Dedifferentiated amniotic fluid mesenchymal stem cell (primary cell): ENCODE measurements at regions not wholly inside any gene's neighbourhood (a gene's known extent, or its start where the extent isn't known, plus 50 kb on each side); places are given as distances from the start of the nearest gene placed in this dataset.

Experiments used
- DNase-seq: peaks from one replicate; pipeline ENCODE4 v3.0.0-alpha.2; 2016; ENCODE audit errors: extremely low spot score

DNA sequence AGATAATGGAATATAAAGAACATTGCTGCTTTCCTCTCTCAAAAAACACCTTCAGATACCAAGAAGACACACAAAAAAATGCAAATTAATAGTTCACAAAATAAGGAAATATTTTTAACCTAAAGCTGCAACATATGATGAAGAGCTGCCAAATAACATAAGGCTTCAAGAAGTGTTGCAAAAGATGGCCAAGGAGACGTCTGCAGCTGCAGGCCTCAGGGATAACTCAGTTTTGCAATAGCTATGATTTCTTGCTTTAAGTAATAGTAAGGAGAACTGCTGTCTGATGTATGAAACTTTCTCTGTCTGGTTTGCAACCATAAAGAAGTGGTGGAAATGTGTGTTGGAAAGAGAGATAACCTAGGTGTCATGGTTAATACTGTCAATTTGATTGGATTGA, 1237.5 kb downstream of the MRPL39 start:
- no peak for DNase-seq

DNA sequence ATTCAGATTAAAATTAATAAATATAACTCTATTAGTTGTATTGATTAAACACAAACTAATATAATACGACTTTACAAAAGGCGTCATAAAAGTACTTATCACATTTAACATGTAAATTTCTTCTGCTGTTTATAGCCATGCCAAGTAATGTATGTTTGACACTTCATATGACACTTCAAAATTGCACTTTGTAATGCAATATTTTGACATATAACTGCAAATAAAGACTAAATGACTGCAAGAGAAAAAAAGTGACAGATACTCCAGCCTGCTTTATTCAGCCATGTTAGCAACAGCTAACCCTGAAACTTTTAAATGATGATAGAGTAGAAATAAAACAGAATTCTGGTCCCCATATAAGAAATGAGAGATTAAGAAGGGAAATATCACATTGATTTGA, 1238.0 kb downstream of the MRPL39 start:
- DNase-seq = no peak

DNA sequence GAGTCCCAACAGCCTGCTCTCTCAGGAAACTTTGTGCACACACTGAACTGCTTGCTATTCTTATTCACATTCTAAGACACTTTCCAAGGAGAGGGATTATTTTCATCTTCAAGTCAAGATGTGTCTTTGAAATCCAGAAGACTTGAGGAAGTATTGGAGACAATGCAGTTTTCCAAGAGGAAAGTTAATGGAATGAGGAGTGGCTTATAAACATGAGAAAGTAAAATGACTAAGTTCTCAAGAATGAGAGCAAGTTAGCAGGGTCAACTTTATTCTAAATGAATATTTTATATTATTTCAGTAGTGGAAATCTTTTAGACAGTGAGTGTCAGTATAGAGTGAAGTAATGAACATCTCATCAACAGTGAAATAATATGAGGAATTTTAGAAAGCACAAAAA, 1239.3 kb downstream of the MRPL39 start:
- no peak for DNase-seq

DNA sequence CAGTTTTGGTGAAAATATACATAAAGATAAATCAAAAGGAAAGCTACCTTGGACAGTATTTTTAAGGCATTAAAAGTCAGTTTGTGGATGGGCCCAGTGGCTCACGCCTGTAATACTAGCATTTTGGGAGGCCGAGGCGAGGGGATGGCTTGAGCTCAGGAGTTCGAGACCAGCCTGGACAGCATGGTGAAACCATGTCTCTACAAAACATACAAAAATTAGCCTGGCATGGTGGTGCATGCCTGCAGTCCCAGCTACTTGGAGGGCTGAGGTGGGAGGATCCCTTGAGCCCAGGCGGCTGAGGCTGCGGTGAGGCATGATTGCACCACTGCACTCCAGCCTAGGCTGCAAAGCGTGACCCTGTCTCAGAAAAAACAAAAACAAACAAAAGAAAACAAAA, 1253.8 kb downstream of the MRPL39 start:
- DNase-seq = no peak

DNA sequence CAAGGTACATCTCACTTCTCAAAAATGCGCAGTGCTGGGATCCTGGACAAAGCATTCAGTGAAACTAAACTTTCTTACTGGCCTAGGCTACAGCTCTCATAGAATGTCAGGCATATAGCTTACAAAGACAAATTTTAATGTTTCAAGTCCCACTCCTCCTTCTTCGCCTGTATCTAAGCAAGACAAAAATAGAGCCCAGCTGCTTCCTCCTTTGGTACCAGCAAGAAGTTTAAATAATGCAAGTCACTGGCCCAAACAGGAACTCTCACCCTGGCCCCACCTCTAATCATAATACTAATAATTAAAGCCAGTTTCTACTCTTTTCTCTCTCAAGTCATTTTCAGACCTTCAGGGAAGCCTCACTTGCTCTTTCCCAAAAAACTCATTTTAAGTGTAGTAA, 1267.9 kb downstream of the MRPL39 start:
- DNase-seq = no peak

DNA sequence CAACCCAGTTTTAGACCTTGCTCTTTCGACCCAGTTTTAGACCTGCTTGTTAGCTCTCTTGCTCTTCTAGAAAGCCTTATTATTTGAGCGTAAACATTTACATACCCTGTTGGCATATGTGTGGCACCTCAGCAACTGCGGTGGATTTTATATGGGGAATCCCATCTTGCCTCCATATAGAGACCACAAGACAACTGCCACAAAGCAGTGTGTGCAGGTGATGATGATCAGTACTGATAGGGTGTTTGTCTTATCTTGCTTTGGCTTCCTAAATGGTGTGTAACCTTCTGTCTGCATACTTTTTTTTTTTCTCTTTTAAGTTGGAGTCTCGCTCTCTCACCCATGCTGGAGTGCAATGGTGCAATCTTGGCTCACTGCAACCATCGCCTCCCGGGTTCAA, 1270.8 kb downstream of the MRPL39 start:
- DNase-seq = no peak

DNA sequence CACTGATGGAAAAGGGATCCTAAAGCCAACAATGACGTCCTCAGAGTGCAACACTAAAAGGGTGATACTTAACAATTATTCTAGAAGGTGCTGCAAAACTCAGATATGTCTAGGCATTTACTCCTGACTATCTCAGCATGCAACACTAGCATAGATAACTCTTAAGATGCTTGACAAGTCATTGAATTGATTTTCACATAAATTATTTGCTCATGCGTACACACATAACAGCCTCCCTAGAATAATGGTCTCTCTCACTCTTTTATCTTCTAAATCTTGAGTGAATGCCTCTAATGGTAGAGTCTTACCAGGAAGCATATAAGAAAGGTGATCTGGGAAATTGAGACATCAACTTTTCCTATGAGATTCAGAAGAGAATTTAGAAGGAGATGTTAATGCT, 1283.7 kb downstream of the MRPL39 start:
- no peak for DNase-seq

DNA sequence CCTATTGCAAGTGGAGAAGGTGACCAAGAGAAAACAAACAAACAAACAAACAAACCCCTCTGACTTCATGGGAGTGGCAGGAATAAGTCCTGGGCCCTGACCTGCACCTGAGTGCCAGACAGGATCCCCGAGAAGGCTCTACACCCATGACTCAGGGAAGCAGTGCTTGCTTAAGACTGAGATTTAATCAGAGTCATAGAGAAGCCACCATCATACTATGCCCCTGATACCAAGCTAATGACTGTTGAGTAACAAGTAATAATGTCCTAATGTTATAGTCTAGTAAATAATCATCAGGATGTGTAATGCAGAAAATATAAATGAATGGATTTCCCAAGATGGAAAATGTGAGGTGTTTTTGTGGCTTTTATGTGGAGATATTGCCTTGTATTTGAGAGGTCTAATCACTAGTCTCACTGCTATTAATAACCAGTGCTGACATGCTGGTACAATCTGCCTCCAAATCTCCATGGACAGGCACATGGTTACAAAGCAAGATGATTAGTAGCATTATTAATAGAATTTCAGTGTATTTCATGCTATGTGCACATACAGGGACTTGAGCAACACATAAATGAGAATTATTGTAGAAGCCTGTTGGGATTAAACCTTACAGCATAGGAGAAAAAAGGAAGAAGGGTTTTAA, 1290.9 kb downstream of the MRPL39 start:
- no peak for DNase-seq

DNA sequence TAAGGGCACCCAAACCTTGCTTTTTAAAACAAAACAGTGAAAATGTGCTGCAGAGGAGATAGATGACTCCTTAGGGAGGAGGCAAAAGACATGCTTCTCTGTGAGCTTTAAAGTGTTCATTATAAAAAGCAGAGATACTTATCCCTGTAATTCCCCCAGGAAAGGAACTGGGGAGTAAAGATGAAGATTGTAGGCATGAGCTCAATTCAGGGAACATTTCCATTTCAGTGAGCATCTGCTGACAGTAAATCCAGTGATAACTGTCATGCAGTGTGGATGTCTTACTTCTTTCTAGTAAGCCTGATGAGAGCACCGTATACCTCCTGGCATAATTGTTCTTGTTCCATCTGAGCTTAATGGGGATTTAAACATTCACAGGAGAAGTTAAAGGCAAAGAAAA, 1296.5 kb downstream of the MRPL39 start:
- DNase-seq = no peak

DNA sequence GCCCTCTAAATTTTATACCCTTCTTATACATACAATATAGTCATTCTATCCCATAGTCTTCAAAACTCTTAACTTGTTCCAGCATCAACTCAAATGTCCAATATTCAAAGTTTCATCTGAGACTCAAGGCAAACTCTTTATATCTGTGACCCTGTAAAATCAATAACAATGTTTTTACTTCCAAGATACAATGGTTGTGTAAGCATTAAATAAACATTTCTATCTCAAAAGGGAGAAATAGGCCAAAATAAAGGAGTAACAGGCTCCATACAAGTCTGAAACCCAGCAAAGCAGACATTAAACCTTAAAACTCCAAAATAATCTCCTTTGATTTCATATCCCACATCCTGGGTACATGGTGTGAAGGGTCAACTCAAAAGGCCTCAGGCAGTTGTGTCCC, 1299.1 kb downstream of the MRPL39 start:
- DNase-seq = no peak

DNA sequence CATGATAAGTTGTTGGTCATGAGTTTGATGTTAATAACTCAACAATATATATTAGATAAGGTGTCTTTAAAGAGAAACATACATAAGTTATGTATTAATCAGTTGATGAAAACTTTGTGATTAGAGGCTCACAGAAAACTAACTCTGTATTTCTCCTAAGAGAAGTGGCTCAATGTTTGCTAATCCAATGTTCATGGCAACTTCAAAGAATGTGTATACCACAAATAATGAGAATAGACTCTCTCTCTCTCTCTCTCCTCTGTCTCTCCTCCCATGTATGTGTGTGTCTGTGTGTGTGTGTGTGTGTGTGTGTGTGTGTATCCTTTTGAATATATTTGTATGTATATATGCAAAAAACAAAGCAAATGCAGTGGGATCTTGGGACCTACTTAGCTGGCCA, 1304.9 kb downstream of the MRPL39 start:
- no peak for DNase-seq

DNA sequence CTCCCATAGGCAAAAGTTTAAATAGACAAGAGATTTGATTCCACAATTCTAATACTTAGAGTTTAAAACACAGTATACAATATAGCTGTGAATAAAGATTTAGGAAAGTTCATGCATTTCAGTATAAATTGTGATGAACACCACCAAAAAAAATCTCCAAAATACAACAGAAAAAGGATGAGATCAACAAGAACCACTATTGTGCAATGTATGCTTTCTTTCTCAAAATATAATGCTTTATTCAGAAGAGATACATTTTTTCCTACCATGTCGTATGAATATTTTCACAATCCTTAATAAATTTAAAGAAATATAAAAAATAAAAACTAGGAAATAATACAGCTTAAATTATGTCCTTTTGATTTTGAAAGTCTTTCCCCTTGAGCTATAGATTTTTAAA, 1309.2 kb downstream of the MRPL39 start:
- no peak for DNase-seq

DNA sequence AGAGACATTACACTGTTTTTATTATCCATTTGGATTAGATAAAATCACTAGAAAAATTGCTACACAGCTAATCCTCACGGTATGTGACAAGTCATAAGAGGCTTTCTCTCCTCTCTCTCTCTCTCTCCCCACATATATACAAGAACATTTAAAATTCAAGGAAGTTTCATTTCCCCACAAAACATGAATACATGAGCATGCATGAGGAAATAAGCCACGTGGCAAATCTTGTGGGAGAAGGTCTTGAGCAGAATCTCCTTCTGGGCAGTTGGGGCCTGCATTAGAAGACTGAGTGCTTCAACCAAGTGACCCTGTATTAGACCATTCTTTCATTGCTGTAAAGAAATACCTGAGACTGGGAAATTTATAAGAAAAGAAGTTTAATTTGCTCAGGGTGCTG, 1313.1 kb downstream of the MRPL39 start:
- no peak for DNase-seq

DNA sequence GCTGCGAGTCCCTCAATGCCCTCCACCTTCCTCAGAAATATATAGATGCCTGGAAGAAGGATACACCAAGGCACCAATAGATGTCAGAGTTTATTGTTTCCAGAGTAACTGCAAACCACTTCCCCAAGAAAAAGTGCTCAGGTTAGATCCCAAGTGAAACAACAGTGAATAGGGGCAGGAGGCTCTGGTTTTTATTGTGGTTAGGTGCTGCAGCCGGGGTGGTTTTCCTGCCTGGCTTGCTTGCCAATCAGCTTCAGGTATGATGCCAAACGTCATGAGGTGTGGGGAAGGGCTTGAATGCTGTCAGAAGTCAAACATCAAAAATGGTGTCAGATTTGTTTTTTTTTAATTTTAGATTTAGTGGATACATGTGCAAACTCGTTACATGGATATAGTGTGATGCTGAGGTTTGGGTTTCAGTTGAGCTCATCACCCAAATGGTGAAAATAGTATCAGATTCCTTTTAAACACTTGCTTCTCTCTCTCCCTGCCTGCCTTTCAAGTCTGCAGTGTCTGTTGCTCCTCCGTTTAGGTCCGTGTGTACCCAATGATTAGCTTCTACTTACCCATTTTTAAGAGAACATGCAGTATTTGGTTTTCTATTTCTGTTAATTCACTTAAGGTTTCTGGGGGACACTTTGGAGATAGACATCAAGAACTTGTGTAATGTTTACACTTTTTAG, 1317.0 kb downstream of the MRPL39 start:
- DNase-seq = no peak

DNA sequence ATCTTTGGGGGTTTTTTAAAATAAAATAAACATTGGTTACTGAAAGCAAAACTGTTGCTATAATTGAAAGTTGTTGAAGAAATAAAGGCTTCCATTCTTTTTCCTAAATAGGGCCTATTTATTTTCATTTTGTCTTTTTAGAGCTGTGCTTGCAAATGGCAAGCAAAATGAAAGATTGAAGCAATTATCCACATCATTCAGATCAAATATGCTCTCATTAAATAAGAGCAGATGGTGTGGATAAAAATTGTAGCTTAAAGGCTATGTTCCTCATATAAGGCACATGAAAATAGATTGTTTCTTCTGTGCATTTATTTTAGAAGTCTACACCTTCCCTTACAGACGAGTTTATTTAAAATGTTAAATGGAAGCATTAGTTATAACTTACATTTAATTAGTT, 1317.7 kb downstream of the MRPL39 start:
- DNase-seq = no peak

DNA sequence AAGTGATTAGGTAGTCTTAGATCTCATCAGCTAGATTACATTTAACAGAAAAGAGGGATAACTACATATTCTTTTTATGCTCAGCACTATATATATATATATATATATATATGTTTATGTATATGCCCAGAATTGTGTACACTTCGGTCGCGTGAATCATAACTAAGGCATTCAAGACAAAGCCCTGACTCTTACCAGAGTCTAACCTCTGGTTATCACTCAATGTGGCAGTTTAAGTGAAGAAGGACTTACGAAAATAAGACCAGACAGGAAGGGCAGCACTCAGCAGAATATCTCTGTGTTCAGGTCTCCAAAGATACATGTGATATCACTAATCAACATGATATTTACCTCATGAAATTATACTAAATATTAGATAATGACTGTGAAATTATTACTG, 1326.7 kb downstream of the MRPL39 start:
- no peak for DNase-seq

DNA sequence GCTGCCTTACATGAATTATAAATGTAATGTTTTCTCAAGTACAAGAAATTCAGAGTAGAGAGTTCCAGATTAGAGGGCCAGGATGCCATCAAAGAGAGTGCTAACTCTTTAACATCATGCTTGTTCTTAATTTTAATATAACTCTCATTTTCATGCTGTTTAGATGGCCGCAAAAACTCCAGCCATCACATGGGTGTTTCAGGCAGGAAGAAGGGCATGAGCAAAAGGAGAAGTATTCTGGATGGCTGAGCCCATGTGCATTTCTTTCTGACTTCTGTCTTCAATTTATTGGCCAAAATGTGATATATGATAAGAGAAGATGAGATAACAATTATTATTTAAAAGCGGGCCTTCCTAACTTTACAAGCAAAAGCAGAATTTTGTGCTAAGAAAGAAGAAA, 1328.6 kb downstream of the MRPL39 start:
- no peak for DNase-seq

DNA sequence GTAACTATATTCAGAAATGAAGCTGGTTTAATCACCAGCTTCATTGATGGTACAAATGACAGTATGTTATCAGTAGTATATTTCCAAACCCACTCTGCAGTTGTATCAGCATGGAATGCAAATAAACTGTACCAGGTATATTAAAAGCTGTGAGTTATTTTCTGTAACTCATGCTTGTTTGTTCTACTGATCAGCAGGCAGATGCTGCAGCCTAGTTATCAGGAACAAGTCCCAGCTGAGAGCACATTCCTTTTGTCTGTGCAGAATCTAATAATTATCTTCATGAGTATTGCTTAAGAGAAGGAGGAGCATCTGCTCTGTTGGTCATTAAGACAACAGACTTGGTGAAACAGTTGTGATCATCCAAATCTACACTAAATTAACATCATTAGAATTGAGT, 1331.1 kb downstream of the MRPL39 start:
- DNase-seq = no peak

DNA sequence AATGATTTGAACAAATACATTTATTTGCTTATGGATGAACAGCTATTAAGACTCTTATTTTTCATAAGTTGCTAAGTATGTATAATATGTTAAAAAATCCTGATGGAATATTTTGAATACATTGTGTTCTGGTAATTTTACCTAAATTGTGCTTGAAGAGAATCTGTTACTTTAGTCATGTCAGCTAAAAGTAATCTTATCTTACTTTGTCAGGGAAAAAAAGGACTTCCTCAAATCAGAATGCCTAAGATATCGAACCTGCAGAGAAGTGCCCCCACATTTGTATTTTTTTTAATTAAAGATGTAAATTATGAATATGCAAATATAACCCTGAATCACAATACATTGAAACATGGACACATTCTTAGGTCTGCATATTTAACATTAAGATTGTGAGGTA, 1331.7 kb downstream of the MRPL39 start:
- DNase-seq = no peak

DNA sequence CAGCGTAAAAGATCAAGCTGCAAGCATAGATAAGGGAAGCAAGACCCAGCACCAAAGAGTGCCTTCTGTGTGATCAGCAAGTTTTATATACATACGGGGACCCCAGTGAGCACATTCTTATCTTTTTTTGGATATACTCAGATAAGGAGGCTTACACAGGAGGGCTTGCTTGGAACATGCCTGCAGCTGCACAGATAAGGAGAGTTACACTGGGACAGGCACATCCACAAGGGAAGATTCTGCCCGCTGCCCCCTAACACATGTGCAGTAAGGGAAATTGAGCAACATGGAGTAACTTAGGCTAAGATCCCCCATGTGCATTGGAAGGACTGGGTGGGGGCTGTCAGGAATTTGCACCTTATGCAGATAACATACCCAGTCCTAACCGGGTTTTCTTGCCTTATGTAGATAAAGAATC, 1334.8 kb downstream of the MRPL39 start:
- DNase-seq = no peak

DNA sequence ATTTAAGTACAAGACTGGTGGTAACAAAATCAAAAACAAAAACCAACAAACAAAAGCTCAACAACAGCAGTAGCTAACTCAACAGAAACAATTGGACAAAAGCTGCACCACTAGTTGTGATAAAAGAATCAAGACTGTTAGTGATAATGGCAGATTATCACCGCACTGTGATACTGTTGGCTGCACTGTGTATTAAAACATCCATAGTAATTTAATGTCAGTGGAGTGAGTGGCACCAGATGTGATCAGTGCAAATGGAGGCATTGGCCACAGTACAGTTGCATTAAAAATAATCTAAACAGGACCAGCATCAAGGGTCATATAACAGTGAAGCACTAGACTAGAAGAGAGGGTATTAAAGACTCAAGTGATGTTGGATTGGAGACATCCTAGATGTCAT, 1341.3 kb downstream of the MRPL39 start:
- DNase-seq = no peak

DNA sequence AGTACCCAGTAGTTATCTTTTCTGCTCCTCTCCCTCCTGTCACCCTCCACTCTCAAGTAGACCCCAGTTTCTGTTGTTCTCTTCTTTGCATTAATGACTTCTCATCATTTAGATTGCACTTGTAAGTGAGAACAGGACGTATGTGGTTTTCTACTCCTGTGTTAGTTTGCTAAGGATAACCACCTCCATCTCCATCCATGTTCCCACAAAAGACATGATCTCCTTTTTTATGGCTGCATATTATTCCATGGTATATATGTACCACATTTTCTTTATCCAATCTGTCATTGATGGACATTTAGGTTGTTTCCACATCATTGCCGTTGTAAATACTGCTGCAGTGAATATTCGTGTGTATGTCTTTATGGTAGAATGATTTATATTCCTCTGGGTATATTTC, 1346.5 kb downstream of the MRPL39 start:
- no peak for DNase-seq

DNA sequence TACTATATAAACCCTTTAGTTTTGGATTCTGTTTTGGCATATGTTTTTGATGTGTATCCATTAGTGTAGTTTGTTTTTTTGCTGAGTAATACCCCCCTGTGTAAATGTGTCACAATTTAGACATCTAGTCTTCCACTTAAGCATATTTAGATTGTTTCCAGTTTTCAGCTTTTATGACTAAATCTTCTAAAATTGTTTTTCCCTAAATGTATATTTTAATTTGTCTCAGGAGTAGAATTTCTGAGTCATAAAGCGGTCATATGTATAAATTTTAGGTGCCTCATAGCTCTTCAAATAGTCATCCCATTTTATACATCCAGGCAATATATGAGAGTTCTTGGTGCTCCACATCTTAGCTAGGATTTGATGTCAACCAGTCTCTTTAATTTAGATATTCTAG, 1348.0 kb downstream of the MRPL39 start:
- DNase-seq = peak; percentile 52

DNA sequence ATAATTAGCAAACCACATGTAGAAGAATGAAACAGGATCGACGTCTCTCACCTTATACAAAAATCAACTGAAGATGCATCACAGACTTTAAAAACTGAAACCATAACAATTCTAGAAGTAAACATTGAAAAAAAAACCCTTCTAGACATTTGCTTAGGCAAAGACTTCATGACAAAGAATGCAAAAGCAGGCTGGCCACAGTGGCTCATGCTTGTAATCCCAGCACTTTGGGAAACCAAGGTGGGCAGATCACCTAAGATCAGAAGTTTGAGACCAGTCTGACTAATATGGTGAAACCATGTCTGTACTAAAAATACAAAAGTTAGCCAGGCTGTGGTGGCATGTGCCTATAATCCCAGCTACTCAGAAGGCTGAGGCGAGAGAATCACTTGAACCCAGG, 1351.7 kb downstream of the MRPL39 start:
- no peak for DNase-seq
